ENCODE measurements at regions not wholly inside any gene's neighbourhood (a gene's known extent, or its start where the extent isn't known, plus 50 kb on each side); places are given as distances from the start of the nearest gene placed in this dataset.
"Not testable (repeated sequence)": the region's sequence is repeated elsewhere in the genome, so short reads cannot be mapped to it uniquely, and the experiment has no call there.

DNA sequence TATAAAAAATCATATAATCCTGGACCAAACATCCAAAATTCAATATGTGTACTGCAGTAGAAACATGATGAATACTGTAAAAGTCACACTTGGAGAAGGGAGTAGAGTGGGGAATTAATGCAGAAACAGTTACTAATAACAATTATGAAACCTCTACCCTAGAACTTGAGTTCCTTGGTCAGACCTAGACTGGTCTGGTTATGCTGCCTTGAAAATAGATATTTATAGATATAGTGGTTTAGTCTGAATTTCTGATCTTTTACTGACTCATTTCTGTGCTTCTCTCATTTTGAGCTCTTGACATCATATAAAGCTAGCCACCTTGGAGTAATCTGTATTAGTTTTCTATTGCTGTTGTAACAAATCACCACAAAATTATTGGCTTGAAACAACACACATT is 808.7 kb upstream of the CDH10 start:
- H3K4me1 ChIP-seq (ENCODE audit: low read depth), result no peaks in the 10 kb centered on the region
- peaks cover 43% of the 10 kb centered on the region for H3K9me3 ChIP-seq
- DNase-seq, result no peak
- no peaks in the 10 kb centered on the region for H3K36me3 ChIP-seq (ENCODE audit: low read depth)
- ATAC-seq, result no peak
- TF ChIP-seq, protein P1, sequence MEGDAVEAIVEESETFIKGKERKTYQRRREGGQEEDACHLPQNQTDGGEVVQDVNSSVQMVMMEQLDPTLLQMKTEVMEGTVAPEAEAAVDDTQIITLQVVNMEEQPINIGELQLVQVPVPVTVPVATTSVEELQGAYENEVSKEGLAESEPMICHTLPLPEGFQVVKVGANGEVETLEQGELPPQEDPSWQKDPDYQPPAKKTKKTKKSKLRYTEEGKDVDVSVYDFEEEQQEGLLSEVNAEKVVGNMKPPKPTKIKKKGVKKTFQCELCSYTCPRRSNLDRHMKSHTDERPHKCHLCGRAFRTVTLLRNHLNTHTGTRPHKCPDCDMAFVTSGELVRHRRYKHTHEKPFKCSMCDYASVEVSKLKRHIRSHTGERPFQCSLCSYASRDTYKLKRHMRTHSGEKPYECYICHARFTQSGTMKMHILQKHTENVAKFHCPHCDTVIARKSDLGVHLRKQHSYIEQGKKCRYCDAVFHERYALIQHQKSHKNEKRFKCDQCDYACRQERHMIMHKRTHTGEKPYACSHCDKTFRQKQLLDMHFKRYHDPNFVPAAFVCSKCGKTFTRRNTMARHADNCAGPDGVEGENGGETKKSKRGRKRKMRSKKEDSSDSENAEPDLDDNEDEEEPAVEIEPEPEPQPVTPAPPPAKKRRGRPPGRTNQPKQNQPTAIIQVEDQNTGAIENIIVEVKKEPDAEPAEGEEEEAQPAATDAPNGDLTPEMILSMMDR (IDR thresholded peaks at IDR 0.05), result no peak
- intact Hi-C loops (cut with DNase I, micrococcal nuclease), result no loop called here
- no peak overlapping the region for H3K4me3 ChIP-seq

DNA sequence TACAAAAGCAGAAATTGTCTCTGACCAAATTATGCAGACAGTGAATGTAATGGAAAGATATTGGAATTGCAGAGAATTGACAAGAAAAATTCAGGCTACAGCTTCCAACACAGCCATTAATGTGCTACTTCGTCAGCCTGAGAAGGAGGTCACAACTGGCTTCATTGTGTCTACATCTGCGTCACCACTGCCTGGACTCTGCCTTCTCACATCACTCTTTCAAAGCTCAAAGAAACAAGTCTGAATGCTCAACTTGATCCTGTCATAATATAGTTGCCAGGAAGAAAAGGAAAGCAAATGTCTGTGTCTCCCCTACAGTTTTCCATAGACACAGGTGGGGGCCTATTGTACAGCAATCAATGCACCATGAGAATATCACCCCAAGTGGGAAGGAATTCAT is 806.5 kb upstream of the CDH10 start:
- TF ChIP-seq, protein P1 (IDR thresholded peaks at IDR 0.05), result no peak
- H3K4me1 ChIP-seq (ENCODE audit: low read depth), result no peaks in the 10 kb centered on the region
- H3K36me3 ChIP-seq (ENCODE audit: low read depth), result no peaks in the 10 kb centered on the region
- H3K9me3 ChIP-seq, result peaks cover 44% of the 10 kb centered on the region
- H3K4me3 ChIP-seq, result no peak overlapping the region
- intact Hi-C loops (cut with DNase I, micrococcal nuclease), result no loop called here
- DNase-seq, result no peak
- ATAC-seq, result no peak

DNA sequence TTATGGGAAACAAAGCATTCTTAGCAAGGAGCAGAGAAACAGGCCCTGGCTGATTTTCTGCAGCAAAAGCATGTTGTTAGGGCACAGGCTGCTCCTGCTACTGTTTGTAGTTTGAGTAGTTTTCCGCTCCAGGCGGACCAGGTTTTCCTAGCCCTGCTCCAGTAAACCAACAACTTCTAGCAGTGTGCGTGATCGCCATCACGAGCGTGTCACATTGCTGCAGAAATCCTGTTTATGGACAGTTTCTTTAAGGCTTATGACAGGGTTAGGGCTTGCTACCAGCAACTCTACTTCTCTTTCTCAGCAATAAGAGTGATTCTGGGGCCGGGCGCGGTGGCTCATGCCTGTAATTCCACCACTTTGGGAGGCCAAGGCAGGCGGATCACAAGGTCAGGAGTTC is 803.9 kb upstream of the CDH10 start:
- Histone ChIP-seq H3K4me1 (ENCODE audit: low read depth) (no peaks in the 10 kb centered on the region), H3K4me3 (no peak overlapping the region), H3K36me3 (ENCODE audit: low read depth) (no peaks in the 10 kb centered on the region), H3K9me3 (peaks cover 35% of the 10 kb centered on the region)
- ATAC-seq, result no peak
- intact Hi-C loops (cut with DNase I, micrococcal nuclease), result no loop called here
- DNase-seq, result no peak
- TF ChIP-seq, protein P1 (IDR thresholded peaks at IDR 0.05), result no peak

DNA sequence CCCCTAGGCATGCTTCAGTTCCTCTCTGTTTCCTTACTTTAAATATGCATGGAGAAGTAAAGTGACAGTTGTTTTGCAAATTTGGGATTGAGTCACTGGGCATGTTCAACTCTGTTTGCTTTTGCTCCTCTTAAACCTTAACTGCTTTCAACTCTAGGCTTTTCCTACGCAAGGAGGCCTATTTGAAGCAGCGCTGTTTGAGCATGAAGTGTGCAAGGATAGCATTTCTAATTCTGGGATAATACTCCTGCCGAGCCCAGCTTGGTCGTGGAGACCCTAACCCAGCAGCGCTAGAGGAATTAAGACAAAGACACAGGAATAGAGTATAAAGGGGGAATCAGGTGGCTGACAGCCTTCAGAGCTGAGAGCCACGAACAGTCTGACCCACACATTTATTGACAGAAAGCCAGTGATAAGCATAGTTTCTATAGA is 803.4 kb upstream of the CDH10 start:
- TF ChIP-seq, protein P1 (IDR thresholded peaks at IDR 0.05), result no peak
- Histone ChIP-seq H3K9me3 (peaks cover 32% of the 10 kb centered on the region), H3K4me1 (ENCODE audit: low read depth) (no peaks in the 10 kb centered on the region), H3K36me3 (ENCODE audit: low read depth) (no peaks in the 10 kb centered on the region), H3K4me3 (no peak overlapping the region)
- no peak for ATAC-seq
- intact Hi-C loops (cut with DNase I, micrococcal nuclease), result no loop called here
- DNase-seq, result no peak

DNA sequence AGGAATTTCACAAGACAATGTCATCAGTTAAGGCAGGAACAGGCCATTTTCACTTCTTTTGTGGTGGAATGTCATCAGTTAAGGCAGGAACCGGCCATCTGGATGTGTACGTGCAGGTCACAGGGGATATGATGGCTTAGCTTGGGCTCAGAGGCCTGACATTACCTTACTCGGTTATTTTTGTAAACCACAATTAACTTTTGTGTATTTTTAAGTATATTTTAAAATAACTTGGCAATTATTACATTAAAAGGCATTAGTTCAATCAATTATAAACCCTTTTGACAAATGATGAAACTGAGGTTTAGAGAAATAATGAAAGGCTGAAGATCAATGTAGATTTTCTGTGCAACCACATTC is 801.3 kb upstream of the CDH10 start:
- ATAC-seq; DNase-seq; H3K4me1 ChIP-seq (ENCODE audit: low read depth); H3K4me3 ChIP-seq; H3K36me3 ChIP-seq (ENCODE audit: low read depth); intact Hi-C loops (cut with DNase I, micrococcal nuclease): not testable (repeated sequence)
- H3K9me3 ChIP-seq, result peaks cover 35% of the 10 kb centered on the region

DNA sequence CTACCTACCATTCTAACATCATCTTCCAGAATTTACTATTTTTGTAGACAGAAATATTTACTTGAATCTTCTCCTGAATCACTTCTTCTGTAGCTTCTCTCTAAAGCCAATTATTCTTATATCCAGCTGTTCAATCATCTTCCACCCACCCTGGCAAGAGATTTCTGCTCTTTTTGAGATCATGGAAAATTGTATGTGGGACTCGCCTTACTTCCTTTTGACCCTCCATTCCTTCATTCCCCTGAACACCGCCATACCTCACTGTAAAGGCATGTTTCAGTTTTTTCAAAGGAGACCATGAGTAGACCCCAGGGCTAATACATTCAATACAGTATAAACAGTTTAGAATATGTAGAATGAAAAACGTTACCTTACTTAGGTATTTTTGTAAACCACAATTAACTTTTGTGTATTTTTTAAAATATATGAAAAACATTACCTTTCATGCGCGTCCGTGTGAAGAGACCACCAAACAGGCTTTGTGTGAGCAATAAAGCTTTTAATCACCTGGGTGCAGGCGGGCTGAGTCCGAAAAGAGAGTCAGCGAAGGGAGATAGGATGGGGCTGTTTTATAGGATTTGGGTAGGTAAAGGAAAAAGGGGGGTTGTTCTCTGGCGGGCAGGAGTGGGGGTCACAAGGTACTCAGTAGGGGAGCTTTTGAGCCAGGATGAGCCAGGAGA is 800.7 kb upstream of the CDH10 start:
- H3K4me1 ChIP-seq (ENCODE audit: low read depth); DNase-seq; H3K36me3 ChIP-seq (ENCODE audit: low read depth); ATAC-seq; H3K4me3 ChIP-seq; intact Hi-C loops (cut with DNase I, micrococcal nuclease): not testable (repeated sequence)
- H3K9me3 ChIP-seq, result peaks cover 38% of the 10 kb centered on the region

DNA sequence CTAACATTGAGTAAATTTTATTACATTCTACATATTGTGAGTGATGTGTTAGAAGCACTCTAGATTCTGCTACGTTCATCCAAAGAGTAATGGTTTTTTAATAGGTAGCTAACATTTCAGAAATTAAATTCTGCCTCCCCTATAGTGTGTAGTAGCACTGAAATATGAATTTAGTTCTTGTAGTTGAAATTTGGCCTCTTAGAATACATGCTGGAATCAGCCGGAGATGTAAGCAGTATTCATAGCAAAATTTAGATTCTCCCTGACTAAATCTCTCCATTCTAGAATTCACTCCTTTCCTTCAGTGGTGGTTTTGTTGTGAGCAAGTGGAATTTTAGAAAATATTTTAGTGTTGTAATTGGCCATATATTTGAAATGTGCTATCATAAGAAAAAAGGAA is 799.9 kb upstream of the CDH10 start:
- ATAC-seq (no peak), DNase-seq (no peak)
- Histone ChIP-seq H3K4me1 (ENCODE audit: low read depth) (no peaks in the 10 kb centered on the region), H3K4me3 (no peak overlapping the region), H3K36me3 (ENCODE audit: low read depth) (no peaks in the 10 kb centered on the region), H3K9me3 (peaks cover 34% of the 10 kb centered on the region)
- intact Hi-C loops (cut with DNase I, micrococcal nuclease), result no loop called here
- TF ChIP-seq, protein P1 (IDR thresholded peaks at IDR 0.05), result no peak
